HEK293T (cell line): ENCODE measurements at regions not wholly inside any gene's neighbourhood (a gene's known extent, or its start where the extent isn't known, plus 50 kb on each side); places are given as distances from the start of the nearest gene placed in this dataset.

ENCODE experiments used
- ARNT ChIP-seq: fragments of 450-650 bp; IDR thresholded peaks from 2 replicates; pipeline ENCODE4 v1.6.1; 2017; ENCODE audit warnings: mild to moderate bottlenecking
- BHLHE40 ChIP-seq: fragments of 450-650 bp; IDR thresholded peaks from 2 replicates; pipeline ENCODE4 v1.6.1; 2016; ENCODE audit warnings: mild to moderate bottlenecking, moderate library complexity, borderline replicate concordance
- ELF4 ChIP-seq: fragments of 450-650 bp; IDR thresholded peaks from 2 replicates; pipeline ENCODE4 v1.6.1; 2017; ENCODE audit warnings: antibody characterized with exemption
- FOXA1 ChIP-seq: fragments of 450-650 bp; IDR thresholded peaks from 2 replicates; pipeline ENCODE4 v1.6.1; 2016; ENCODE audit warnings: mild to moderate bottlenecking
- FOXK2 ChIP-seq: fragments of 450-650 bp; IDR thresholded peaks from 2 replicates; pipeline ENCODE4 v1.6.1; 2016; ENCODE audit warnings: mild to moderate bottlenecking
- FOXM1 ChIP-seq: fragments of 450-650 bp; IDR thresholded peaks from 2 replicates; pipeline ENCODE4 v1.6.1; 2017; ENCODE audit warnings: mild to moderate bottlenecking, borderline replicate concordance
- HDGF ChIP-seq: fragments of 450-650 bp; IDR thresholded peaks from 2 replicates; pipeline ENCODE4 v1.6.1; 2017; ENCODE audit warnings: antibody characterized with exemption, borderline replicate concordance
- L3MBTL2 ChIP-seq: fragments of 450-650 bp; conservative IDR thresholded peaks from 2 replicates; pipeline ENCODE4 v1.6.1; 2016; ENCODE audit warnings: mild to moderate bottlenecking
- LEF1 ChIP-seq: fragments of 450-650 bp; IDR thresholded peaks from 2 replicates; pipeline ENCODE4 v1.6.1; 2017; ENCODE audit warnings: mild to moderate bottlenecking, borderline replicate concordance
- NFRKB ChIP-seq: fragments of 450-650 bp; IDR thresholded peaks from 2 replicates; pipeline ENCODE4 v1.6.1; 2016; ENCODE audit warnings: mild to moderate bottlenecking, moderate library complexity
- SP1 ChIP-seq: fragments of 450-650 bp; IDR thresholded peaks from 2 replicates; pipeline ENCODE4 v1.6.1; 2017
- TARDBP ChIP-seq: fragments of 450-650 bp; IDR thresholded peaks from 2 replicates; pipeline ENCODE4 v1.6.1; 2016

- TF ChIP-seq FOXM1 (no peak), SP1 (no peak), BHLHE40 (no peak), LEF1 (no peak), HDGF (no peak), FOXA1 (no peak), ARNT (no peak), L3MBTL2 (no peak), ELF4 (no peak), FOXK2 (no peak), TARDBP (no peak), NFRKB (no peak)
These were observed 1672.1 kb upstream of the C9orf72 start for GRCh38 chr9:29245351-29245750.
